GM23338 (cell line): ENCODE measurements at regions not wholly inside any gene's neighbourhood (a gene's known extent, or its start where the extent isn't known, plus 50 kb on each side); places are given as distances from the start of the nearest gene placed in this dataset.

Experiments
- CTCF ChIP-seq, 2 experiments: fragments of 200-600 bp in 1 of 2; sonication (generic) in 1 of 2; conservative IDR thresholded peaks; 2 replicates each; pipeline versions ENCODE4 v1.5.1 to v1.6.1; 2016 to 2017; ENCODE audit warnings: antibody characterized with exemption in 2 of 2, low read depth in 2 of 2, mild to moderate bottlenecking in 2 of 2, moderate library complexity in 1 of 2
- EZH2 ChIP-seq: fragments of 200-600 bp; sonication (generic); IDR thresholded peaks from one replicate; pipeline ENCODE4 v1.8.0; 2017; ENCODE audit warnings: antibody characterized with exemption, mild to moderate bottlenecking, low read depth; ENCODE audit not compliant: unreplicated experiment
- EZH2phosphoT487 ChIP-seq: fragments of 200-600 bp; sonication (generic); IDR thresholded peaks from one replicate; pipeline ENCODE4 v1.8.1; 2018; ENCODE audit warnings: antibody characterized with exemption; ENCODE audit not compliant: unreplicated experiment
- JUNB ChIP-seq: IDR thresholded peaks from one replicate; pipeline ENCODE4 v1.6.1; 2016; ENCODE audit warnings: antibody characterized with exemption; ENCODE audit not compliant: unreplicated experiment
- POLR2AphosphoS5 ChIP-seq: IDR thresholded peaks from 2 replicates; pipeline ENCODE4 v1.6.1; 2016; ENCODE audit warnings: antibody characterized with exemption, low read depth
- REST ChIP-seq: IDR thresholded peaks from one replicate; pipeline ENCODE4 v1.6.1; 2018; ENCODE audit warnings: antibody characterized with exemption; ENCODE audit not compliant: unreplicated experiment

DNA sequence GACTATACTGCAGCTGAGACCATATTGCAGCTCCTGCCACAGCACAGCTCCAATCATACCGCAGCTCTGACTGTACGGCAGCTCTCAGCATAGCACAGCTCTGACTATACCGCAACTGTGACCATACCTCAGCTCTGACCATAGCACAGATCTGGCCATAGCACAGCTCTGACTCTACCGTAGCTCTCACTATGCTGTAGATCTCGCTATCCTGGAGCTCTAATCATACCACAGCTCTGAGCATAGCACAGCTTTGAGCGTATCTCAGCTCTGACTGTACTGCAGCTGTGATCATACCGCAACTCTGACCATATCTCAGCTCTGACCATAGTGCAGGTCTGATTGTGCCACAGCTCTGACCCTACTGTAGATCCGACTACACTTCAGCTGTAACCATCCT, 139.2 kb downstream of the ASMT start:
- no peak for TF ChIP-seq POLR2AphosphoS5
- no peak for TF ChIP-seq JUNB
- no peak for TF ChIP-seq CTCF (conservative IDR thresholded peaks at IDR 0.05; ENCODE audit: low read depth in 2 of 2)
- no peak for TF ChIP-seq EZH2
- TF ChIP-seq REST = no peak
- no peak for TF ChIP-seq EZH2phosphoT487
